ENCODE measurements at regions not wholly inside any gene's neighbourhood (a gene's known extent, or its start where the extent isn't known, plus 50 kb on each side); places are given as distances from the start of the nearest gene placed in this dataset.
A peak's percentile ranks its signal among the peaks of the same experiment; 100 is the strongest.

- DNase-seq = no peak
Measured at GRCh38 chr14:96986256-96987085, 189.3 kb downstream of the VRK1 start.

- no peak for DNase-seq
Measured at GRCh38 chr14:96987086-96987474, 189.9 kb downstream of the VRK1 start.

GRCh38 chr14:96987771-96988170, 190.6 kb downstream of the VRK1 start:
- no peak for DNase-seq

- DNase-seq = no peak
Measured at GRCh38 chr14:96989306-96989705, 192.1 kb downstream of the VRK1 start.

GRCh38 chr14:96991226-96991625, 194.0 kb downstream of the VRK1 start:
- no peak for DNase-seq

GRCh38 chr14:96994999-96995398, 197.8 kb downstream of the VRK1 start:
- DNase-seq = no peak

- no peak for DNase-seq
Measured at GRCh38 chr14:96997269-96997668, 200.1 kb downstream of the VRK1 start.

- DNase-seq = no peak
Measured at GRCh38 chr14:96997996-96998395, 200.8 kb downstream of the VRK1 start.

- no peak for DNase-seq
Measured at GRCh38 chr14:96999654-97000155, 202.5 kb downstream of the VRK1 start.

- DNase-seq = no peak
Measured at GRCh38 chr14:97002454-97002853, 205.3 kb downstream of the VRK1 start.

- no peak for DNase-seq
Measured at GRCh38 chr14:97005934-97006333, 208.8 kb downstream of the VRK1 start.

GRCh38 chr14:97010491-97011160, 213.4 kb downstream of the VRK1 start:
- DNase-seq = no peak

GRCh38 chr14:97013878-97014277, 216.7 kb downstream of the VRK1 start:
- DNase-seq = no peak

- DNase-seq = no peak
Measured at GRCh38 chr14:97021001-97021400, 223.8 kb downstream of the VRK1 start.

- DNase-seq = peak; percentile 23
Measured at GRCh38 chr14:97021571-97022168, 224.5 kb downstream of the VRK1 start.

- DNase-seq = no peak
Measured at GRCh38 chr14:97022741-97023140, 225.6 kb downstream of the VRK1 start.

GRCh38 chr14:97023871-97024270, 226.7 kb downstream of the VRK1 start:
- DNase-seq = no peak

GRCh38 chr14:97024300-97024699, 227.1 kb downstream of the VRK1 start:
- DNase-seq = no peak

- no peak for DNase-seq
Measured at GRCh38 chr14:97025722-97026121, 228.5 kb downstream of the VRK1 start.

GRCh38 chr14:97027256-97027999, 230.2 kb downstream of the VRK1 start:
- DNase-seq = no peak

GRCh38 chr14:97028382-97028781, 231.2 kb downstream of the VRK1 start:
- no peak for DNase-seq

- DNase-seq = no peak
Measured at GRCh38 chr14:97029800-97030199, 232.6 kb downstream of the VRK1 start.

GRCh38 chr14:97031530-97031929, 234.3 kb downstream of the VRK1 start:
- no peak for DNase-seq

All from DMS53 (cell line).